ENCODE measurements at regions not wholly inside any gene's neighbourhood (a gene's known extent, or its start where the extent isn't known, plus 50 kb on each side); places are given as distances from the start of the nearest gene placed in this dataset.

DNA sequence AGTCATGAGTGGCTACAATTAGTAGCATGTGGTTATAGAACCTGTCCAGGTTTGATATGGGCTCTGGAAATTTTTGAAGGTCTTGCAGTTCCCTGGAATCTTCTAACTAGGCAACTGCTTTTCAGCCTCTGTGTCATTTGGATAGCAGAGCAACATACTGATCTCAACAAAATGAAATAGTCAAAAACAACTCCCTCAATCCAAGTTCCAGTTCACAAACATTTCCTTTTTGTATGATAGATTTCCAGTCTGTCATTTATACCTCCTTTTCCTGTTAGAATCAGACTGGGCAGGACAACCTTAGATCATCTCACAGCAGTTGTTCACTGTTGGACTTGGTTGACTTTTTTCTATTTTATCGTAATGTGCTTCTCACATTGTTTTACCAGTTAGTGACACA lies 442.1 kb upstream of the PDE3A start:
- no peak for DNase-seq (ENCODE audit: insufficient read length, low spot score)
- TF ChIP-seq TAF1 (IDR thresholded peaks at IDR 0.05; ENCODE audit: low read depth, low read length) (no peak), POLR2AphosphoS5 (IDR thresholded peaks at IDR 0.05; ENCODE audit: low read depth, low read length) (no peak), SPI1 (IDR thresholded peaks at IDR 0.05; ENCODE audit: low read depth, low read length) (no peak)
- no peak for FAIRE-seq

DNA sequence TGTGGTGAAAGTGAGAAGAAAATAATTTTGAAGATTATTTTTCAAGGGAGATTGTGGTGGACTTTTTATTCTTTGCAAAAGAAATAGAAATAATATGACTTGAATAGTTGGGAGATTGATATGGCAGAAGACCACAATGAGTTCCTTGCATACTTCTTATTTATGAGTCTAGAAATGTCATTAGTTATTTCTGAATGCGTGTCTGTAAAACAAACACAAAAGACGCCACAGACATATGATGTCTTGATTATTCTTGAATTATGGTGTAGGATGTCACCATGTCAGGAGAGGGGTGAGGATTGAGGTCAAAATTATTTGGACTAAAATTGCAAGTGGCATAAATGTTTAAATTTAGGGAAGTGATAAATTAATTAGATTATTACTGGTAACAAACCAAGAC lies 440.7 kb upstream of the PDE3A start:
- TF ChIP-seq SPI1 (IDR thresholded peaks at IDR 0.05; ENCODE audit: low read depth, low read length) (no peak), POU2F2 (IDR thresholded peaks at IDR 0.05; ENCODE audit: low read depth, low read length) (no peak), POLR2AphosphoS5 (IDR thresholded peaks at IDR 0.05; ENCODE audit: low read depth, low read length) (no peak), TAF1 (IDR thresholded peaks at IDR 0.05; ENCODE audit: low read depth, low read length) (no peak), PAX5 (IDR thresholded peaks at IDR 0.05; ENCODE audit: insufficient read depth, low read length, severe bottlenecking) (no peak), POLR2A (IDR thresholded peaks at IDR 0.05; ENCODE audit: low read depth, low read length) (no peak)
- no peak for FAIRE-seq
- DNase-seq (ENCODE audit: insufficient read length, low spot score), result no peak

DNA sequence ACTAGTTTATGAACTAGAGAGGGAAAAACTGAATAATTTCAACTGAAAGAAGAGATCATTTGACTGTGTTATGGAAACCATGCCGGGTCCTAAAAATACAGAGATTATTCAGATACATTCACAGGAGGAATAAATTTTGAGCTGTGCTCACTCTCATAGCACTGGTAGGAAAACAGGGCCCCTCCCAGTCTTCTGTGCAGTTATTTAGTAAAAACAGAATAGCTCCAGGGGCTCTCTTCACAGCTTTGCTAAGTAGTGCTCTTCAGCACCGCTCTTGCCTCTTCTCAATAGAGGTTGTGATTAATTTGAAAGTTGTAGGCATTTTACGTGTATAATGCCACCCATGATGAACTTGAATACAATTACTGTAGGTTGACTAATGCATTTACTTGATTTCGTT lies 435.9 kb upstream of the PDE3A start:
- TF ChIP-seq SPI1 (IDR thresholded peaks at IDR 0.05; ENCODE audit: low read depth, low read length), result no peak
- no peak for TF ChIP-seq PAX5 (IDR thresholded peaks at IDR 0.05; ENCODE audit: insufficient read depth, low read length, severe bottlenecking)
- no peak for TF ChIP-seq POLR2AphosphoS5 (IDR thresholded peaks at IDR 0.05; ENCODE audit: low read depth, low read length)
- no peak for TF ChIP-seq POLR2A (IDR thresholded peaks at IDR 0.05; ENCODE audit: low read depth, low read length)
- no peak for TF ChIP-seq TAF1 (IDR thresholded peaks at IDR 0.05; ENCODE audit: low read depth, low read length)
- no peak for TF ChIP-seq POU2F2 (IDR thresholded peaks at IDR 0.05; ENCODE audit: low read depth, low read length)
- no peak for FAIRE-seq
- no peak for DNase-seq (ENCODE audit: insufficient read length, low spot score)

DNA sequence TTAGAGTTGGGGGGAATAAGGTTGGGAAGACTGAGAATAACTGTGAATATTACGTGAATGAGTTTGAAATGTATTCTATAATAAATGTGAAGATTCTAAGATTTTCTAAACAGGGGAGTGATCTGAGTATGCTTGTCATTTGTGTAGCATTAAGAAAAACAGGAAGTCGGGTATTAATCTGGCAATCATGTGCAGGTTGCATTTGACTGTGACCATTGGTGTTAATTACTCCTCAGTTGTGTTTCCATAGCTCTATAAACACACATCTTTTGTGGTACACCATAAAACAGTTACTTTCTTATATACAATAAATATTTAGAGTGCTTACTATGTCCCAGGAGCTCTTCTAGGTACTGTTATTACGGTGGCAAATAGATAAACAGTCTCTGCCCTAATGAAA lies 434.4 kb upstream of the PDE3A start:
- FAIRE-seq (no peak), DNase-seq (ENCODE audit: insufficient read length, low spot score) (no peak)
- TF ChIP-seq SPI1 (IDR thresholded peaks at IDR 0.05; ENCODE audit: low read depth, low read length) (peak; percentile 62), PAX5 (IDR thresholded peaks at IDR 0.05; ENCODE audit: insufficient read depth, low read length, severe bottlenecking) (no peak)

DNA sequence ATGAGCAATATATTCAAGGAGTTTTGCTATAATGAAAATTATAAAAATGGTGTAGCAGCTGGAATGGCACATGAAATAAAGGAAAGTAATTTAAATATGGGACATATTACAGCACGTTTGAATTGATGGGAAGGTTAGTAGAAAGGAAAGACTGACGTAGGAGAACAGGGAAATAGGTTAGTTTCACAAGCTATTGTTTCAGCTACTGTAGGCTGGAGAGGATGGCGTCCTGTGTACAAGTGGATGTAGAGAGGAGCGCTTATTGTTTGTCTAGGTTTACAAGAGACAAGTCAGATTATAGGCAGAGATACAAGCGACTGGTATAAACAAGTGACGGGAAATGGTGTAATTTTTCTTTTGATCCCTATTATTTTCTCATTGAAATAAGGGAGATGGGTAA lies 431.2 kb upstream of the PDE3A start:
- no peak for FAIRE-seq
- DNase-seq (ENCODE audit: insufficient read length, low spot score), result no peak
- TF ChIP-seq PAX5 (IDR thresholded peaks at IDR 0.05; ENCODE audit: insufficient read depth, low read length, severe bottlenecking) (no peak), POU2F2 (IDR thresholded peaks at IDR 0.05; ENCODE audit: low read depth, low read length) (no peak), SPI1 (IDR thresholded peaks at IDR 0.05; ENCODE audit: low read depth, low read length) (no peak), POLR2A (IDR thresholded peaks at IDR 0.05; ENCODE audit: low read depth, low read length) (no peak), POLR2AphosphoS5 (IDR thresholded peaks at IDR 0.05; ENCODE audit: low read depth, low read length) (no peak), TAF1 (IDR thresholded peaks at IDR 0.05; ENCODE audit: low read depth, low read length) (no peak)

DNA sequence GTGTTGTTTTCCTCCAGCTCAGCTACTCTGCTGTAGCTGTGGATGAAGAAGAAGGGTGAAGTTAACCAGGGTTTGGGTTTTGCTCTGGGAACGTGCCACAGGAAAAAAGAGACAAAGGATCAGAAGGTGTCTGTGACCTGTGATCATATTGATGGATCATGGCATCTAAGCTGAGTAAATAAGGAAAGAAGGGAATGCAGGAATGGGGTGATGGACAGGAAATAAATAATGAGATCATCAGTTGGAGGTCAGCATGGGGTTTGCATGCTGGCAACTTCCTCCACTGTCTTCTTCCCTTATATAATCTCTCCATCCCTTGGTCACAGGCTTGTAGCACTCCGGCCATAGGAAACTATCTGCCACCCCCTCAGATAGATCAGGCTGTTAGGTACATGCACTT lies 430.3 kb upstream of the PDE3A start:
- no peak for TF ChIP-seq POLR2AphosphoS5 (IDR thresholded peaks at IDR 0.05; ENCODE audit: low read depth, low read length)
- no peak for TF ChIP-seq POLR2A (IDR thresholded peaks at IDR 0.05; ENCODE audit: low read depth, low read length)
- no peak for TF ChIP-seq TAF1 (IDR thresholded peaks at IDR 0.05; ENCODE audit: low read depth, low read length)
- TF ChIP-seq PAX5 (IDR thresholded peaks at IDR 0.05; ENCODE audit: insufficient read depth, low read length, severe bottlenecking), result no peak
- no peak for TF ChIP-seq SPI1 (IDR thresholded peaks at IDR 0.05; ENCODE audit: low read depth, low read length)
- no peak for TF ChIP-seq POU2F2 (IDR thresholded peaks at IDR 0.05; ENCODE audit: low read depth, low read length)
- no peak for FAIRE-seq
- no peak for DNase-seq (ENCODE audit: insufficient read length, low spot score)

DNA sequence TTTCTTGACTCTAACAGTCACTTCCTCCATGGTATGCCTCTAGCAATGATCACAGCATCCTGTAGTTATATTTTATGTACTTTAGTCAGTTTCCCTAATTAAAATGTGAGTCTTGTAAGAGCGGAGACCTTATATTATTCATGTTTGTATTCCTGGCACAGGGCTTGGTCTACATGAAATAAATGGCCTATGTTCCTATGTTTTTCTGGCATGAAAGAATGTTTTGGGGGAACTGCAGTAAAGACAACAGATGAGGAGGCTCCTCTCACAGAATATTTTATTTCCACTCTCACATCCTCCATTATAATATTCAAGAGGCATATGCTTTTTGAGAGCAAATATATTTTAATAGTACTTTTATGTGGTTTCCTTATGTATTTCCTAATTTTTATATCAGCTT lies 429.8 kb upstream of the PDE3A start:
- DNase-seq (ENCODE audit: insufficient read length, low spot score) (no peak), FAIRE-seq (no peak)
- TF ChIP-seq PAX5 (IDR thresholded peaks at IDR 0.05; ENCODE audit: insufficient read depth, low read length, severe bottlenecking) (no peak), POLR2AphosphoS5 (IDR thresholded peaks at IDR 0.05; ENCODE audit: low read depth, low read length) (no peak), SPI1 (IDR thresholded peaks at IDR 0.05; ENCODE audit: low read depth, low read length) (no peak), TAF1 (IDR thresholded peaks at IDR 0.05; ENCODE audit: low read depth, low read length) (no peak)

DNA sequence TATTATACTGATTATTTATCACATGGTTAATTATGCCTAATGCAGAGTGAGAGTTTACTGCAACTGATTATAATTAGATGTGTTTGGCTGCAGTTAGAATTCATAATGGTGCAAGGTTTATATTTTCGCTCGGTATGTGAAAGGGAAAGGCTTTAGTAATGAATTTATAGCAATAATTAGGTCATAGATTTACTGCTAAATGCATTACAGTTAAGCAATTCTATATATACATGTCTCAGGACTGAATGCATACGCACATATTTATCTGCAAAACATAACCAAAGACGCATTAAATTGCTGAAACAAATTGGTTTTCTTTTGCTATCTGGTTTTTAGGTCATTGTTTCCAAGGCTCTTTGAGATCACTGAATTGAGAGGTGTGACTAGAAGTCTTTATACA lies 428.1 kb upstream of the PDE3A start:
- no peak for TF ChIP-seq TAF1 (IDR thresholded peaks at IDR 0.05; ENCODE audit: low read depth, low read length)
- no peak for TF ChIP-seq SPI1 (IDR thresholded peaks at IDR 0.05; ENCODE audit: low read depth, low read length)
- TF ChIP-seq POU2F2 (IDR thresholded peaks at IDR 0.05; ENCODE audit: low read depth, low read length), result no peak
- no peak for TF ChIP-seq PAX5 (IDR thresholded peaks at IDR 0.05; ENCODE audit: insufficient read depth, low read length, severe bottlenecking)
- TF ChIP-seq POLR2A (IDR thresholded peaks at IDR 0.05; ENCODE audit: low read depth, low read length), result no peak
- TF ChIP-seq POLR2AphosphoS5 (IDR thresholded peaks at IDR 0.05; ENCODE audit: low read depth, low read length), result no peak
- FAIRE-seq, result no peak
- DNase-seq (ENCODE audit: insufficient read length, low spot score), result no peak

DNA sequence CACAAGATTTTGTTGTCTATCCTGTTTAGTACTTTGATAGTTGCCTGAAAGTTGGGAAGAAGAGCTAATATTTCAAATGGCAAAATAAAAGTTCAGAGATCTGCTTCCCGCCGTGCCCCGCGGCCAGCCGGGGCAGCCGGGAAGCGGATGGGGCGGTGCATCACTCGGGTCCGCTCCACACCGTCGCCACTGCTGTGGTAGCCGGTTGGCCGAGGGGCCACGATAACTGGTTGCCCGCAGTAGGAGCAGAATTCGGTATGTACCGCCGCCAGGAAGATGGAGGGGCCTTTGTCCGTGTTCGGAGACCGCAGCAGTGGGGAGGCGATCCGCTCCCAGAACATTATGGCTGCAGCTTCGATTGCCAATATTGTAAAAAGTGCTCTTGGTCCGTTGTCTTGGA lies 427.2 kb upstream of the PDE3A start:
- DNase-seq (ENCODE audit: insufficient read length, low spot score) (no peak), FAIRE-seq (no peak)
- TF ChIP-seq POLR2A (IDR thresholded peaks at IDR 0.05; ENCODE audit: low read depth, low read length), result no peak
- no peak for TF ChIP-seq PAX5 (IDR thresholded peaks at IDR 0.05; ENCODE audit: insufficient read depth, low read length, severe bottlenecking)
- no peak for TF ChIP-seq POU2F2 (IDR thresholded peaks at IDR 0.05; ENCODE audit: low read depth, low read length)
- no peak for TF ChIP-seq SPI1 (IDR thresholded peaks at IDR 0.05; ENCODE audit: low read depth, low read length)
- no peak for TF ChIP-seq POLR2AphosphoS5 (IDR thresholded peaks at IDR 0.05; ENCODE audit: low read depth, low read length)
- no peak for TF ChIP-seq TAF1 (IDR thresholded peaks at IDR 0.05; ENCODE audit: low read depth, low read length)

DNA sequence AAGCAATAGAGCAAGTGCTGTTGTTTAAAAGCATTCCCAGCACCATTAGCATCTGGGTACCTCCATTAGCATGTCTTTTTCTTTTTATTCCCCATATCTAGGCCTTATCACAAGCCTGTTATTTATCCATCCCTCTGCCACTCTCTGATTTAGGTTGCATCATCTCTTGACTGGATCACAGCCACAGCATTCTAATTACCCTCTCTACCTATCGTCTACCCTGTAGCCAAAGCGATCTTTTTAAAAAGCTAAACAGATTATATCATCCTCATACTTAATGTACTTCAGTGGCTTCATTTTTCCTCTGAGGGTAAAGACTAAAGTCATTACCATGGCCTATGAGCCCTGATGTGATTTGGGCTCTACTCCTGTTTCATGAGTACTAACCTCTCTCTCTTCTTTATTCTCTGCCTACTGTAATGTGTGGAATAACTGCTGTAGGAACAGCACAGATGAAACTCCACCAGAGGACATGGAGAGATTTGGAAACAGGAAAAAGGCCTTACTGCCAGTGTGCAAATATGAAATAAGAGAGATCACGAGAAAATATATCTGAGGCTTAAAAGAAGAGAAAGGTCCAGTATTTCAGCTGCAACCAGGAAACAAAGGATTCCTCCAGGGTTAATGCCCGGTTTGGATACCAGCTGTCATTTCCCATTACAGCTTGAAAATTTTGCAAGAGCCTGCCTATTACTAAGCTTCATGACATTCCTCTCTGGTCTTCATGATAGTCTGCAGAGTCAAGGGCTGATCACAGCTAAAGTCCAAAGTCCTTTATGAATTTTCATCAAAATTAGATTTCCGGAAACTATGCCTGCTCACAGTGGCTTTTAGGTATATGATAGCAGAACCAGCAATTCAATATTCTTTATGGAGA lies 422.5 kb upstream of the PDE3A start:
- no peak for DNase-seq (ENCODE audit: insufficient read length, low spot score)
- no peak for FAIRE-seq
- no peak for TF ChIP-seq SPI1 (IDR thresholded peaks at IDR 0.05; ENCODE audit: low read depth, low read length)
- TF ChIP-seq POU2F2 (IDR thresholded peaks at IDR 0.05; ENCODE audit: low read depth, low read length), result no peak
- no peak for TF ChIP-seq PAX5 (IDR thresholded peaks at IDR 0.05; ENCODE audit: insufficient read depth, low read length, severe bottlenecking)
- TF ChIP-seq POLR2AphosphoS5 (IDR thresholded peaks at IDR 0.05; ENCODE audit: low read depth, low read length), result no peak
- no peak for TF ChIP-seq POLR2A (IDR thresholded peaks at IDR 0.05; ENCODE audit: low read depth, low read length)
- TF ChIP-seq TAF1 (IDR thresholded peaks at IDR 0.05; ENCODE audit: low read depth, low read length), result no peak

Data from GM12891 (cell line).